ENCODE measurements at regions not wholly inside any gene's neighbourhood (a gene's known extent, or its start where the extent isn't known, plus 50 kb on each side); places are given as distances from the start of the nearest gene placed in this dataset.

DNA sequence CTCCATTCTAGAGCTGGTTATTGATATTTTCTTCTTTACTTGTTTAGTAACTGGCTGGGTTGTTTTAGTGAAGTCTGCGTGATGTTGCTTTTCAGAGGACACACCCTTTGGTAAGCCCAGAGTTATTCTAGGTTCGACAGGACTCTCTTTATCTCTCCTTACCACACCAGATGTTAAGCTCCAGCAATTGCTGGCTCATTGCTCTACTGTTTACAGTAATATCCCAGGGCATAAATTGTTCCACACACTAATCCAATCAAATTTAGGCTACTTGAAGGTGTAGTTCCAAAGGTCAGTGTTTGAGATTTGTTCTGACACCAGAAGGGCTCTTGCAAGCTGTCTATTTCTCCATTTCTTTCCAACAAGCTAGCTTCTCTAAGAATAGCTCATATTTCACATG lies 506.6 kb downstream of the NR4A2 start:
- H3K4me3 ChIP-seq (ENCODE audit: low read depth, low read length) = no peak overlapping the region
- no peak for DNase-seq (ENCODE audit: low read depth)
- in situ Hi-C loops (cut with HindIII; ENCODE audit: low sequenced_read_pairs) = no loop called here
- TF ChIP-seq, protein P1, sequence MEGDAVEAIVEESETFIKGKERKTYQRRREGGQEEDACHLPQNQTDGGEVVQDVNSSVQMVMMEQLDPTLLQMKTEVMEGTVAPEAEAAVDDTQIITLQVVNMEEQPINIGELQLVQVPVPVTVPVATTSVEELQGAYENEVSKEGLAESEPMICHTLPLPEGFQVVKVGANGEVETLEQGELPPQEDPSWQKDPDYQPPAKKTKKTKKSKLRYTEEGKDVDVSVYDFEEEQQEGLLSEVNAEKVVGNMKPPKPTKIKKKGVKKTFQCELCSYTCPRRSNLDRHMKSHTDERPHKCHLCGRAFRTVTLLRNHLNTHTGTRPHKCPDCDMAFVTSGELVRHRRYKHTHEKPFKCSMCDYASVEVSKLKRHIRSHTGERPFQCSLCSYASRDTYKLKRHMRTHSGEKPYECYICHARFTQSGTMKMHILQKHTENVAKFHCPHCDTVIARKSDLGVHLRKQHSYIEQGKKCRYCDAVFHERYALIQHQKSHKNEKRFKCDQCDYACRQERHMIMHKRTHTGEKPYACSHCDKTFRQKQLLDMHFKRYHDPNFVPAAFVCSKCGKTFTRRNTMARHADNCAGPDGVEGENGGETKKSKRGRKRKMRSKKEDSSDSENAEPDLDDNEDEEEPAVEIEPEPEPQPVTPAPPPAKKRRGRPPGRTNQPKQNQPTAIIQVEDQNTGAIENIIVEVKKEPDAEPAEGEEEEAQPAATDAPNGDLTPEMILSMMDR (IDR thresholded peaks at IDR 0.05; ENCODE audit: low read depth, low read length, missing control alignments) = no peak

- TF ChIP-seq, protein P1 (IDR thresholded peaks at IDR 0.05; ENCODE audit: low read depth, low read length, missing control alignments) = no peak
- DNase-seq (ENCODE audit: low read depth) = no peak
- H3K4me3 ChIP-seq (ENCODE audit: low read depth, low read length) = no peak overlapping the region
- in situ Hi-C loops (cut with HindIII; ENCODE audit: low sequenced_read_pairs) = no loop called here
Observed at GRCh38 chr2:155815851-155816250, 516.7 kb downstream of the NR4A2 start.

GRCh38 chr2:155815275-155815674 lies 517.2 kb downstream of the NR4A2 start:
- in situ Hi-C loops (cut with HindIII; ENCODE audit: low sequenced_read_pairs) = no loop called here
- no peak overlapping the region for H3K4me3 ChIP-seq (ENCODE audit: low read depth, low read length)
- DNase-seq (ENCODE audit: low read depth) = no peak
- TF ChIP-seq, protein P1 (IDR thresholded peaks at IDR 0.05; ENCODE audit: low read depth, low read length, missing control alignments) = no peak

DNA sequence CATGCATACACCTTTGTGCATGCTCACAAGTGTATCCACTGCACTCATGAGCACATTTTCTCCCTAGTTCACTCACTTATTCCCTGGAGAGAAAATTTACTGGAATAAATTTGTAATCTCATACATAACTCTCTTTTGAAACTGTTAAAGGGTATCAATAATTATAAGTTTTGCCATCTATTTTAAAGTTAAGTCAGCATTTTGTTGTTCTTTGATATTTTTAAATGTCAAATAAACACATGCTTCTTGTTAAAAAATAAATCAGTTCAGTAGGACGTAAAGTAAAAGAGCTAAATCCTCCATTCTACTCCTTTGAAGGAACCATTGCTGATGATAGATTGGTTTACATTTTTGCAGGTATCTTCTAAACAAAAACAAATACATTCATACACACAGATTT lies 522.1 kb downstream of the NR4A2 start:
- in situ Hi-C loops (cut with HindIII; ENCODE audit: low sequenced_read_pairs) = no loop called here

GRCh38 chr2:155802888-155803287 lies 529.6 kb downstream of the NR4A2 start:
- in situ Hi-C loops (cut with HindIII; ENCODE audit: low sequenced_read_pairs) = no loop called here

More for the DNA sequence above, 522.1 kb downstream of the NR4A2 start:
- no peak overlapping the region for H3K4me3 ChIP-seq (ENCODE audit: low read depth, low read length)
- TF ChIP-seq, protein P1 (IDR thresholded peaks at IDR 0.05; ENCODE audit: low read depth, low read length, missing control alignments) = no peak
- DNase-seq (ENCODE audit: low read depth) = no peak

DNA sequence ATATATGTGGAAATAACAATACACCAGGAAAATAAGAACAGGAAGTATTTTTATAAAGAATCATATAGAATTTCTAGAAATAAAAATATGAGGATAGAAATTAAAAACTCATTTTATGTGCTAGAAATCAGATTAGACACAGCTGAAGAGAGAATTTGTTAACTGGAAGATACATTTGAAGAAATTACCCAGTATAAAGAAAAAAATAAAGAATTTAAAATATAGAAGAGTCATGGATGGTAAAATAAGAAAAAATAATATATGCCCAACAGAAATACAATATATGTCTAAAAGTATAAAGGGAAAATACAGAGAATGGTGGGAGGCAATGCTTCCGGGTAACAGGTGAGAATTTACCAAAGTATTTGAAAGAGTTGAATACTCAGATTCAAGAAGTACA lies 539.9 kb downstream of the NR4A2 start:
- in situ Hi-C loops (cut with HindIII; ENCODE audit: low sequenced_read_pairs) = no loop called here
- DNase-seq (ENCODE audit: low read depth) = no peak
- H3K4me3 ChIP-seq (ENCODE audit: low read depth, low read length) = no peak overlapping the region
- TF ChIP-seq, protein P1 (IDR thresholded peaks at IDR 0.05; ENCODE audit: low read depth, low read length, missing control alignments) = no peak

More at GRCh38 chr2:155802888-155803287, 529.6 kb downstream of the NR4A2 start:
- no peak for DNase-seq (ENCODE audit: low read depth)
- TF ChIP-seq, protein P1 (IDR thresholded peaks at IDR 0.05; ENCODE audit: low read depth, low read length, missing control alignments) = no peak
- no peak overlapping the region for H3K4me3 ChIP-seq (ENCODE audit: low read depth, low read length)

- in situ Hi-C loops (cut with HindIII; ENCODE audit: low sequenced_read_pairs) = no loop called here
- TF ChIP-seq, protein P1 (IDR thresholded peaks at IDR 0.05; ENCODE audit: low read depth, low read length, missing control alignments) = no peak
- no peak for DNase-seq (ENCODE audit: low read depth)
- H3K4me3 ChIP-seq (ENCODE audit: low read depth, low read length) = no peak overlapping the region
Observed at GRCh38 chr2:155770516-155770915, 562.0 kb downstream of the NR4A2 start.

Measured in astrocyte of the cerebellum (primary cell).